ENCODE measurements at regions not wholly inside any gene's neighbourhood (a gene's known extent, or its start where the extent isn't known, plus 50 kb on each side); places are given as distances from the start of the nearest gene placed in this dataset.
"Not testable (repeated sequence)": the region's sequence is repeated elsewhere in the genome, so short reads cannot be mapped to it uniquely, and the experiment has no call there.

DNA sequence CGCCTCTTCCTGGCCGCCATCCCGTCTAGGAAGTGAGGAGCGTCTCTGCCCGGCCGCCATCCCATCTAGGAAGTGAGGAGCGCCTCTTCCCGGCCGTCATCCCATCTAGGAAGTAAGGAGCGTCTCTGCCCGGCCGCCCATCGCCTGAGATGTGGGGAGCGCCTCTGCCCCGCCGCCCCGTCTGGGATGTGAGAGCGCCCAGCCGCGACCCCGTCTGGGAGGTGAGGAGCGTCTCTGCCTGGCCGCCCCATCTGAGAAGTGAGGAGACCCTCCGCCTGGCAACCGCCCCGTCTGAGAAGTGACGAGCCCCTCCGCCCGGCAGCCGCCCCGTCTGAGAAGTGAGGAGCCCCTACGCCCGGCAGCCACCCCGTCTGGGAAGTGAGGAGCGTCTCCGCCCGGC is 137.9 kb downstream of the ALOX5 start:
- peaks cover 19 to 29% (median 27%) of the 10 kb centered on the region in 3 donors for H3K4me1 Mint-ChIP-seq
- not testable (repeated sequence) for H3K27me3 Mint-ChIP-seq; H3K9me3 Mint-ChIP-seq; DNase-seq; H3K4me3 Mint-ChIP-seq; H3K27ac Mint-ChIP-seq; ATAC-seq (ENCODE audit: low read depth in 2 of 2)
- H3K36me3 Mint-ChIP-seq: peaks cover 0 to 13% of the 10 kb centered on the region in 2 donors

GRCh38 chr10:45509491-45509890 is 135.5 kb downstream of the ALOX5 start:
- no peaks in the 10 kb centered on the region for H3K36me3 Mint-ChIP-seq
- ATAC-seq (ENCODE audit: low read depth in 2 of 2): no peak

DNA sequence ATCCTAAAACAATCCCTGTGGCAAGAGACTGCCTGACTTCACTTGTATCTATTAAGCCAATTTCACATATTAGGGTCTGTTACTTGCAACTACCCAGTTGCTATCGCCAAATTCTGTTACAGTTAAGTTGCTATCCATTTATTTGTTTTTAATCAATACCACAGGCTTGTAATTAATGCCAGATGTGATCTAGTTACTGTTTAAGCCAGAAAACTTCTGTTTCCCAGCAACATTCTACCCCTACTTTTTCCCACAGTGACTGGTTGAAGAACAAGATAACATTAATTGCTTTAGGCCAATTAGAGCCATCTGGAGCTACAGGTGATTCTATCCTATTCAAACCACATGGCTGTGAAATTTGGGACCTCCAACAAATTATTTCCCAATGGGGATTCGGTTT is 131.3 kb downstream of the ALOX5 start:
- Mint-ChIP-seq H3K4me1 (peaks cover 19 to 22% (median 19%) of the 10 kb centered on the region in 3 donors), H3K36me3 (no peaks in the 10 kb centered on the region), H3K27ac (peak overlapping the region in 3 of 6 donors; percentile 34 to 81 (median 58)), H3K27me3 (no peaks in the 10 kb centered on the region), H3K9me3 (no peaks in the 10 kb centered on the region), H3K4me3 (no peak overlapping the region)
- no peak for DNase-seq
- ATAC-seq (ENCODE audit: low read depth in 2 of 2): no peak

More at GRCh38 chr10:45509491-45509890, 135.5 kb downstream of the ALOX5 start:
- H3K4me3 Mint-ChIP-seq: no peak overlapping the region
- H3K27ac Mint-ChIP-seq: peak overlapping the region in 2 of 6 donors; percentile 36 to 38
- DNase-seq: no peak
- H3K27me3 Mint-ChIP-seq: no peaks in the 10 kb centered on the region
- peaks cover 10 to 19% (median 12%) of the 10 kb centered on the region in 3 donors for H3K4me1 Mint-ChIP-seq
- no peaks in the 10 kb centered on the region for H3K9me3 Mint-ChIP-seq

DNA sequence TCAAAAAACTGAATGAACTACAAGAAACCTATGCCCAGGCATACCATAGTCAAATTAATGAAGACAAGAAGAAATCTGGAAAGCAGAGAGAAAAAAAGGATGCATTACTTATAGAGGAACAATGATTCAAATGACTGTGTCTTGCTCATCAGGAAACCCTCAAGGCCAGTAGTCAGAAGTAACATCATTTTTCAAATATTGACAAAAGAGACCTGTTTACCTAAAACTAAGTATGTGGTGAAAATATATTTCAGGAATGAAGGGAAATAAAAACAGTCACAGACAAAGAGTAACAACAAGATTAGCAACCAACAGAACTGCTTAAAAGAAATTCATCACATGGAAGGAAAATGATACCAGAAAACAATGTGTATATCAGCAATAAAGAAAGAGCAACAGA is 128.4 kb downstream of the ALOX5 start:
- H3K36me3 Mint-ChIP-seq: peaks cover 0 to 1% of the 10 kb centered on the region in 2 donors
- peak overlapping the region in 2 of 6 donors; percentile 11 to 65 for H3K27ac Mint-ChIP-seq
- no peak for DNase-seq
- ATAC-seq (ENCODE audit: low read depth in 2 of 2): no peak
- H3K9me3 Mint-ChIP-seq: peaks cover 0 to 5% (median under 1%) of the 10 kb centered on the region in 7 donors
- peaks cover 15 to 28% (median 26%) of the 10 kb centered on the region in 3 donors for H3K4me1 Mint-ChIP-seq
- no peaks in the 10 kb centered on the region for H3K27me3 Mint-ChIP-seq
- no peak overlapping the region for H3K4me3 Mint-ChIP-seq

DNA sequence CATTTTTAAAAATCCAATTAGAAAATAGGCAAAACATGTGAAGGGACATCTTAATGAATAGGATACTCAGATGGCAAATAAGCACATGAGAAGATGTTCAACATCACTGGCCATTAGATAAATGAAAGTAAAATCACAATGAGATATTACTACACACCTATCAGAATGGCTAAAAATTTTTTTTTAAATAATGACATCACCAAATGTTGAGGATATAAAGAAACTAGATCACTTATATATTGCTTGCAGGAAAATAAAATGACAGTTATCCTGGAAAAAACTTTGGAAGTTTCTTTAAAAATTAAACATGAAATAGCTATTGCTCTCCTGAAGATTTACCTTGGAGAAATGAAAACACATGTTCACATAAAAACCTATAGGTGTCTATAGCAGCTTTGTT is 127.8 kb downstream of the ALOX5 start:
- H3K27ac Mint-ChIP-seq: no peak overlapping the region
- no peaks in the 10 kb centered on the region for H3K27me3 Mint-ChIP-seq
- H3K4me1 Mint-ChIP-seq: peaks cover 15 to 29% (median 24%) of the 10 kb centered on the region in 3 donors
- no peak for DNase-seq
- H3K9me3 Mint-ChIP-seq: peaks cover 0 to 12% (median 5%) of the 10 kb centered on the region in 7 donors
- H3K4me3 Mint-ChIP-seq: no peak overlapping the region
- peaks cover 0 to 8% of the 10 kb centered on the region in 2 donors for H3K36me3 Mint-ChIP-seq
- ATAC-seq (ENCODE audit: low read depth in 2 of 2): no peak

DNA sequence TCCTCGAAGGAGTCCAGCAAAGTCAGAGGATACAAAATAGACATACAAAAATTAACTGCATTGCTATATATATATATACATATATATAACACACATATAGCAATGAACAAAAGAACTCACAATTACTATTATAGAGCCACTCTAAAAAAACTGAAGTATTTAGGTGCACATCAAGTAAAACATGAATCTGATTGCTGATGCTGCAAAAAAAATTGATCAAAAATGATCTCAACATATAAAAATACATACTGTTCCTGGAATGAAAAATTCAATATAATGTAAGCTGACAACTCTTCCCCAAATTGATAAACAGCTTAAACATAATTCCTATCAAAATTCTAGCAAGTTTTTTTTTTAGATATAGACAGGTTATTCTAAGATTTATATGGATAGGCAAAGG is 126.8 kb downstream of the ALOX5 start:
- no peak for ATAC-seq (ENCODE audit: low read depth in 2 of 2)
- Mint-ChIP-seq H3K27ac (peak overlapping the region in 1 of 6 donors; percentile 41), H3K9me3 (peaks cover 1 to 15% (median 8%) of the 10 kb centered on the region in 7 donors), H3K4me3 (no peak overlapping the region), H3K4me1 (peaks cover 15 to 31% (median 24%) of the 10 kb centered on the region in 3 donors), H3K27me3 (no peaks in the 10 kb centered on the region), H3K36me3 (peaks cover 1 to 14% of the 10 kb centered on the region in 2 donors)
- no peak for DNase-seq

DNA sequence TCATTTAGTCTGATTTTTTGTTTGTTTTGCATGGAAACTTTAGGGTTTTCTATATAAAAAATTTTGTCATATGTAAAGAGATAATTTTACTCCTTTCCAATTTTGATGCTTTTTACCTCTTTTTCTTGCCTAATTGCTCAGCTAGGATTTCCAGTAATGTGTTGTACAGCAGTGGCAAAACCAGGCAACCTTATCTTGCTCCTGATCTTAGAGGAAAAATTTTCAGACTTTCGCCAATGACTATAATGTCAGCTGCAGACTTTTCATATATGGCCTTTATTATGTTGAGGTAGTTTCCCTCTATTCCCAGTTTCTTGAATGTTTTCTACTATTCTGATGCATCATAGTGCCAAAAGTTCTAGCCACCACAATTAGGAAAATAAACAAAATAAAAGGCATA is 126.3 kb downstream of the ALOX5 start:
- H3K27ac Mint-ChIP-seq: no peak overlapping the region

GRCh38 chr10:45495438-45496152 is 121.6 kb downstream of the ALOX5 start:
- Mint-ChIP-seq H3K4me1 (peaks cover 28 to 39% (median 30%) of the 10 kb centered on the region in 3 donors), H3K36me3 (peaks cover 21 to 22% of the 10 kb centered on the region in 2 donors), H3K4me3 (no peak overlapping the region), H3K27ac (peak overlapping the region in 2 of 6 donors; percentile 19 to 76), H3K9me3 (peaks cover 7 to 32% (median 17%) of the 10 kb centered on the region in 7 donors), H3K27me3 (no peaks in the 10 kb centered on the region)
- DNase-seq (no peak), ATAC-seq (ENCODE audit: low read depth in 2 of 2) (no peak)

More for the DNA sequence above, 126.3 kb downstream of the ALOX5 start:
- no peak for ATAC-seq (ENCODE audit: low read depth in 2 of 2)
- Mint-ChIP-seq H3K4me3 (no peak overlapping the region), H3K4me1 (peaks cover 14 to 31% (median 24%) of the 10 kb centered on the region in 3 donors), H3K27me3 (no peaks in the 10 kb centered on the region), H3K36me3 (peaks cover 6 to 19% of the 10 kb centered on the region in 2 donors), H3K9me3 (peaks cover 6 to 20% (median 11%) of the 10 kb centered on the region in 7 donors)
- DNase-seq: no peak
